Tibial artery (tissue), 4 donors: ENCODE measurements at regions not wholly inside any gene's neighbourhood (a gene's known extent, or its start where the extent isn't known, plus 50 kb on each side); places are given as distances from the start of the nearest gene placed in this dataset.

ENCODE experiments used
- DNase-seq, 2 donors: peaks; one replicate each; pipeline ENCODE4 v3.0.0-alpha.2; 2019
- H3K27ac ChIP-seq, 2 donors: fragments of 200-600 bp; sonication (generic) in 1 of 2; 1 replicate in 1 of 2; 2 replicates in 1 of 2; pipeline ENCODE4 v1.5.1; 2018 to 2019; ENCODE audit warnings: mild to moderate bottlenecking in 1 of 2
- H3K27me3 ChIP-seq, 2 donors: fragments of 200-600 bp; sonication (generic) in 1 of 2; one replicate each; pipeline versions ENCODE4 v1.5.1 to v1.6.0; 2016 to 2019
- H3K36me3 ChIP-seq, 3 donors: fragments of 200-600 bp; sonication (generic) in 2 of 3; one replicate each; pipeline ENCODE4 v1.5.1; 2016 to 2019; ENCODE audit warnings: mild to moderate bottlenecking in 2 of 3
- H3K4me1 ChIP-seq, 4 donors: fragments of 200-600 bp; sonication (generic) in 2 of 4; 1 replicate in 3 of 4; 2 replicates in 1 of 4; pipeline ENCODE4 v1.5.1; 2016 to 2019
- H3K4me3 ChIP-seq, 2 donors: fragments of 200-600 bp; sonication (generic) in 1 of 2; 1 replicate in 1 of 2; 2 replicates in 1 of 2; pipeline ENCODE4 v1.5.1; 2018 to 2019; ENCODE audit warnings: mild to moderate bottlenecking in 2 of 2
- H3K9me3 ChIP-seq, 3 donors: fragments of 200-600 bp; sonication (generic) in 1 of 3; one replicate each; pipeline ENCODE4 v1.5.1; 2016 to 2019
- intact Hi-C: fragments of 100-400 bp; cut with DNase I; formaldehyde crosslinking; loops from one replicate; pipeline ENCODE4 v1.15.0; 2023; ENCODE audit warnings: low total_unique reads
- TF ChIP-seq, protein P1 (sequence below), 2 experiments: fragments of 200-600 bp in 1 of 2; fragments of 450-650 bp in 1 of 2; IDR thresholded peaks; one replicate each; pipeline ENCODE4 v1.5.1; 2017 to 2019; ENCODE audit warnings: antibody characterized with exemption in 2 of 2, mild to moderate bottlenecking in 1 of 2, moderate library complexity in 1 of 2

DNA sequence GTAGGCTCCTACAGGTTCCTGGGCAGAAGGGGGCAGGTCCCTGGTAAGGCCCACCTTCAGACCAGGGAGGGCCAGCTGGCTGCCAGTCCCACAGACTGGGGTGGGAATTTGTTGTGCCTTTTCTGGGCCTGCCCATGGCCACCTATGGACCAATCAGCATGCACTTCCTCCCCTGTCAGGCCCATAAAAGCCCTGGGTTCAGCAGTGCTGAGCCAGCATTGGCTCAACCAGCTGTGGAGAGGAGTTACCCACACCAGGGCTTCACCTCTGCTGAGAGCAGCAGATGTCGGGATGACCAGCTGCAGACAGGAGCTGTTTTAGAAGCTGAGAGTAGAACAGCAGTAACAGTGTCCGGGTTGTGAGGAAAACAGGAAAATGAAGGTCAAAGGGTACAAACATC is 373.4 kb upstream of the ACO1 start:
- H3K27me3 ChIP-seq = no peaks in the 10 kb centered on the region
- TF ChIP-seq, protein P1, sequence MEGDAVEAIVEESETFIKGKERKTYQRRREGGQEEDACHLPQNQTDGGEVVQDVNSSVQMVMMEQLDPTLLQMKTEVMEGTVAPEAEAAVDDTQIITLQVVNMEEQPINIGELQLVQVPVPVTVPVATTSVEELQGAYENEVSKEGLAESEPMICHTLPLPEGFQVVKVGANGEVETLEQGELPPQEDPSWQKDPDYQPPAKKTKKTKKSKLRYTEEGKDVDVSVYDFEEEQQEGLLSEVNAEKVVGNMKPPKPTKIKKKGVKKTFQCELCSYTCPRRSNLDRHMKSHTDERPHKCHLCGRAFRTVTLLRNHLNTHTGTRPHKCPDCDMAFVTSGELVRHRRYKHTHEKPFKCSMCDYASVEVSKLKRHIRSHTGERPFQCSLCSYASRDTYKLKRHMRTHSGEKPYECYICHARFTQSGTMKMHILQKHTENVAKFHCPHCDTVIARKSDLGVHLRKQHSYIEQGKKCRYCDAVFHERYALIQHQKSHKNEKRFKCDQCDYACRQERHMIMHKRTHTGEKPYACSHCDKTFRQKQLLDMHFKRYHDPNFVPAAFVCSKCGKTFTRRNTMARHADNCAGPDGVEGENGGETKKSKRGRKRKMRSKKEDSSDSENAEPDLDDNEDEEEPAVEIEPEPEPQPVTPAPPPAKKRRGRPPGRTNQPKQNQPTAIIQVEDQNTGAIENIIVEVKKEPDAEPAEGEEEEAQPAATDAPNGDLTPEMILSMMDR (IDR thresholded peaks at IDR 0.05) = no peak
- no peaks in the 10 kb centered on the region for H3K36me3 ChIP-seq
- no peak overlapping the region for H3K27ac ChIP-seq
- intact Hi-C loops = no loop called here
- H3K4me1 ChIP-seq = no peaks in the 10 kb centered on the region
- H3K9me3 ChIP-seq = peaks cover 0 to 6% (median 0%) of the 10 kb centered on the region in 3 donors
- DNase-seq = no peak
- H3K4me3 ChIP-seq = no peak overlapping the region

GRCh38 chr9:32015795-32016194 is 368.6 kb upstream of the ACO1 start:
- no peaks in the 10 kb centered on the region for H3K36me3 ChIP-seq
- no peaks in the 10 kb centered on the region for H3K4me1 ChIP-seq
- H3K4me3 ChIP-seq = no peak overlapping the region
- no peak for DNase-seq
- intact Hi-C loops = no loop called here
- TF ChIP-seq, protein P1 (IDR thresholded peaks at IDR 0.05) = no peak
- H3K27ac ChIP-seq = no peak overlapping the region
- peaks cover 0 to 11% (median 0%) of the 10 kb centered on the region in 3 donors for H3K9me3 ChIP-seq
- no peaks in the 10 kb centered on the region for H3K27me3 ChIP-seq

DNA sequence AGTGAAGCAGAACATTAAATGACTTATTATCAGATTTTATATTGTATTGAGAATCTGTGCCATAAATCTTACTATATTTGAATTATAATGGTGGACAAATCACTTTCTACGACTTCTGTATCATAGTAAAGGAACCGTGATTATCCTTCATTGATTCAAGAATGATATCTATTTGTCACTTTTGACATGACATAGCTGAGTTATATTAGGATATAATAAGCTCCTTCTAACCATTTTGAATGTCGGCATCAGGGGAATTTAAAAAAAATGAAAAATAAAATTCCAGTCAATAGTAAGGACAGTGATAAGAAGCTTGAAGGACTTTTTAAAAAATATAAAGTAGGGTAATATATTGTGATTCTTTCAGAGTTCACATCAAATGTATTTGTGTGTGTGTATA is 338.9 kb upstream of the ACO1 start:
- no peak overlapping the region for H3K4me3 ChIP-seq
- H3K36me3 ChIP-seq = no peaks in the 10 kb centered on the region
- TF ChIP-seq, protein P1 (IDR thresholded peaks at IDR 0.05) = no peak
- H3K4me1 ChIP-seq = no peaks in the 10 kb centered on the region
- H3K27me3 ChIP-seq = no peaks in the 10 kb centered on the region
- H3K9me3 ChIP-seq = no peaks in the 10 kb centered on the region
- intact Hi-C loops = no loop called here
- no peak overlapping the region for H3K27ac ChIP-seq
- no peak for DNase-seq

DNA sequence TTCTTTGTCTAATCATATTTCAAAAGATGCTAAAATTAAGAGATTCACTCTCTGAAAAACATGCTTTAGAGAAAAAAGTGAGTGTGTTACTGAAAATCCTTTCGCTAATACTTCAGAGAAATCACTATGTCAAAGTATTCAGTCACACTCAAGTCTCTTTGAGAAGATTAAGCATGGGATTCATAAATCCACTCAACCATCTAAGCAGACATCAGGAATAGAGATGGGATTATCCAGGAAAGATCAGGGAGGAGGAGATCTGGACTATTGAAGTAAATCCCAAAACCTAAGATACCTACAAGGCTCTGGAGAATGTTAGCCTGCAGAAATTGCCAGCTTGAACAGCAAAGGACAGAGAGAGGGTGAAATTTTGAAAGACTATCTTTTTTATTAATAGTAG is 317.2 kb upstream of the ACO1 start:
- no peak overlapping the region for H3K27ac ChIP-seq
- intact Hi-C loops = no loop called here
- no peak for DNase-seq

DNA sequence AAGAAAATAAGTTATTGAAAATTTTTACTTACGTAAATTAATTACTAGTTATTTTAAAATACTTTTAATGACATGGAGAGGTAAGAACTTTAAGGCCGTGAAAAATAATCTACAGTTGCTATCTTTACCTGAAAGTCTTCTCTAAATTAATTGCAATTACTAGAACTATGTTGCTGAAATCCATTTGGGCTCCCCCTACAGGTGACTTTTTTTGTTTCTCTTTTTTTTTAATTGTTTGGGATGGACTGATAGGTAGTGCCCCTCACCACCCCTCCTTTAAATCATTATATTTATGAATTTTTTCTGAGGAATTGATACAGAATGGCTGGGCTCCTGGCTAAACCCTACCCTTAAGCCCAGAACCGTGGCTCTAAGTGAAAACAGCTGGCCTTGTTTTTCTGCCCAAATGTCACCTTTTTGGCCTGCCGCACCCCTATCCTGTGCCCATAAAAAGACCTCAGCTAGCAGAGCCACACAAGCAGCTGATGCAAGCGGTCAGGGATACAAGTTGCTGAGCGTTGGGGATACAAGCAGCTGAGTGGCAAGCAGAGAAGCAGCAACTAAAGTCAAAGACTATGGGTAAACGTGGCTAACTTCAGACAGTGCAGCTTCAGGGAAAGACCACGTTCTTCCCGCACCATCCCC is 315.2 kb upstream of the ACO1 start:
- Histone ChIP-seq H3K36me3 (no peaks in the 10 kb centered on the region), H3K4me1 (no peaks in the 10 kb centered on the region), H3K27ac (no peak overlapping the region), H3K4me3 (no peak overlapping the region), H3K27me3 (no peaks in the 10 kb centered on the region), H3K9me3 (no peaks in the 10 kb centered on the region)
- intact Hi-C loops = no loop called here
- no peak for DNase-seq
- TF ChIP-seq, protein P1 (IDR thresholded peaks at IDR 0.05) = no peak

More for the DNA sequence above, 317.2 kb upstream of the ACO1 start:
- Histone ChIP-seq H3K27me3 (no peaks in the 10 kb centered on the region), H3K36me3 (no peaks in the 10 kb centered on the region), H3K4me1 (no peaks in the 10 kb centered on the region), H3K9me3 (no peaks in the 10 kb centered on the region), H3K4me3 (no peak overlapping the region)
- TF ChIP-seq, protein P1 (IDR thresholded peaks at IDR 0.05) = no peak

DNA sequence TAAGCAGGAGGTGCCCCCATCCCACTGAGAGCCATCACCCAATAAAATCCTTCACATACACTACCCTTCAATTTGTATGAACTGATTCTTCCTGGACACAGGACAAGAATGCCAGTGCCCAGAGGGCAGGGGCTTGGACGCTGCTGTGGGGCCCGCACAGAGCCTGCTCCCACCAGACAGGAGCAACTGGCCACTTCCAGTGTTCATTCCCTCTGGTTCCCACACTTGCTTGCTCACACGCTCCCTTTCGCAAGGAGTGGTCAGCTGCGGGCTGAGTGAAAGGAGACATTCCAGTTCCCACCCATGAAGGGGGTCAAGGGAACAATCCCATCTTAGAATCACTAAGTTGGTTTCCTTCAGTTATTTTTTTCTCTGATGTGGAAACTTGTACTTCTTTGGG is 314.5 kb upstream of the ACO1 start:
- Histone ChIP-seq H3K27ac (no peak overlapping the region), H3K27me3 (no peaks in the 10 kb centered on the region), H3K4me3 (no peak overlapping the region), H3K36me3 (no peaks in the 10 kb centered on the region), H3K4me1 (no peaks in the 10 kb centered on the region), H3K9me3 (no peaks in the 10 kb centered on the region)
- TF ChIP-seq, protein P1 (IDR thresholded peaks at IDR 0.05) = no peak
- no peak for DNase-seq
- intact Hi-C loops = no loop called here
